Occipital lobe (tissue), 1 donor: ENCODE measurements at regions not wholly inside any gene's neighbourhood (a gene's known extent, or its start where the extent isn't known, plus 50 kb on each side); places are given as distances from the start of the nearest gene placed in this dataset.

Experiments
- DNase-seq: peaks from one replicate; lab custom pipeline; 2025; lab: John Stamatoyannopoulos, UW

DNA sequence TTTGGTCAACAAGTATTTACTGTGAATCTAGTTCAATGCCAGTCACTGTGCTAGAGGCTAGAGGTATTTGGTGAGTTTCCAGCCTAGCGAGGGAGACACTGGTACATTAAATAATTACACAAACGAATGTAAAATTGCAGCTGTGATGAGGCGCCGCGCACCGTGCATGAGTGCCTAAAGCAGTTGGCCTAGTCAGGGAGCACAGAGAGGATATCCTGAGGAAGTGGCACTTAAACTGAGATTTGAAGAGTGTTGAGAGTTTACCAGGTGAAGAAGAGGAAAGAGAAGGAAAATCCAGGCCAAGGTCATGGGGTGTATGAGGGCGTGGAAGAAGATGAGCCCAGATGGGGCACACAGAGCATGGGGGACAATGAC, 157.6 kb upstream of the NDUFV2 start:
- DNase-seq: no peak

DNA sequence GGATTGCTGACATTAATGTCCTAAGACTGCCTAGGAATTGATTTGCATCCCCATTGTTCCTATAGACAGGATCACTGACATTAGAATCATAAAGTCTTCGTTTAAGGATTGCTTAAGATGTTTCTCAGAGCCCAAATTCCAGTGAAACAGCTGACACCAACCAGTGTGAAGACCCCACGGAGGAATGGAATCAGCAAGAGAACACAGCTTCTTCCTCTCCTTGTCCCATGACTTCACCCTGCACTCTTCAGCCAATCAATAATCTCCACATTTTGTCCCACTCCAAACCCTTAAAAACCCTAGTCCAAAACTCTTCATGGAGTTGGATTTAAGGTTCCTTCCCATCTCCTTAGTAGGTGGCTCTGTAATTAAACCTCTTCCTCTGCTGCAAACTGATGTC, 157.0 kb upstream of the NDUFV2 start:
- no peak for DNase-seq

DNA sequence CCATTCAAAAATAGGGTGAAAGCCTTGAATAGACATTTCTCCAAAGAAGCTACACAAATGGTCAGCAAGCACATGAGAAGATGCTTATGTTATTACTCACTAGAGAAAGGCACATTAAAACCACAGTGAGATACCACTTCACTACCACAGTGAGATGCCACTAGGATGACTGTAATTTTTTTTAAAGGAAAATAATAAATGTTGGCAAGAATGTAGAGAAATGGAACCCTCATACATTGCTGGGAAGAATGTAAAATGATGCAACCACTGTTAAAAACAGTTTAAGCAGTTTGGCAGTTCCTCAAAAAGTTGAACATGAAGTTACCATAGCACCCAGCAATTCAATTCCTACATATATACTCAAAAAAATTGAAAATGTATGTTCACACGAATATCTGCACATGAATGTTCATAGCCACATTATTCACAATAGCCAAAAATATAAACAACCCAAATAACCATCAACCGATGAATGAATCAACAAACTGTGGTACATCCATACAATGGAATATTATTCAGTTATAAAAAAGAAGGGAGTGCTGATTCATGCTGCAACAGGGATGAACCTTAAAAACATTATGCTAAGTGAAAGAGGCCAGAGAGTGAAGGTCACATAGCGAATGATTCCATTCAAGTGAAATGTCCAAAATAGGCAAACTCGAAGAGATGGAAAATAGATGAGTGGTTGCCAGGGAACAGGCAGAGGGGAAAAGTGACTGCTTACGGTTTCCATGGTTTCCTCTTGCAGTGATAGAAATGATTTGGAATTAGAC, 156.2 kb upstream of the NDUFV2 start:
- no peak for DNase-seq

DNA sequence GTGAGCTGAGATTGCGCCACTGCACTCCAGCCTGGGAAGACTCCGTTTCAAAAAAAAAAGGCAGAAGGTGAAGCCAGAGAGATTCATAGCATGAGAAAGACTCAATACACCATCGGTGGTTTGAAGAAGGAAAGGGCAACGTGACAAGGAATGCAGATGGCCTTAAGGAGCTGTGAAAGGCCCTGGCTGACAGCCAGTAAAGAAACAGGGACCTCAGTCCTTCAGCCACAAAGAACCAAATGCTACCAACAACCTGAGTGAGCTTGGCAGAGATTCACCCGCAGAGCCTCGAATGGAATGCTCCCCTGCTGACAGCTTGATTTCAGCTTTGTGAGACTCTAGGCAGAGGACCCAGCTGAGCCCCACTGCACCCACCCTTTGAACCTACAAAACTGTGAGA, 154.9 kb upstream of the NDUFV2 start:
- DNase-seq: no peak

DNA sequence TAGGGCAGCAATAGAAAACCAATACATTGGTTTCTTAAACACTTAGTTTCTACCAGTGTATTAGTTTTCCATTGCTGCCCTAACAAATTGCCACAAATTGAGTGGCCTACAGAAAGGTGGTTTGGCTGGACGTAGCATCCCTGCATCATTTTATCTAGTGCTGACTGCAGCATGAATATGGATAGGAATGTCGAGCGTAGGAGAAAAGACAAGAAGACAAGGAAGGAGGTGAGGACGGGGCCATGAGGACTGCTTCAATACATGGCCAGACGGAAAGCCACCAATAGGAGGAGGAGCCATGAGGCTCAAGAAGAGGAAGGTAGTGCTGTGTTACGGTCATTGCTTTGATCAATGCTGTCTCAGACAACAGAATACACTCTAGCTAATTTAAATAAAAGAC, 154.5 kb upstream of the NDUFV2 start:
- no peak for DNase-seq

DNA sequence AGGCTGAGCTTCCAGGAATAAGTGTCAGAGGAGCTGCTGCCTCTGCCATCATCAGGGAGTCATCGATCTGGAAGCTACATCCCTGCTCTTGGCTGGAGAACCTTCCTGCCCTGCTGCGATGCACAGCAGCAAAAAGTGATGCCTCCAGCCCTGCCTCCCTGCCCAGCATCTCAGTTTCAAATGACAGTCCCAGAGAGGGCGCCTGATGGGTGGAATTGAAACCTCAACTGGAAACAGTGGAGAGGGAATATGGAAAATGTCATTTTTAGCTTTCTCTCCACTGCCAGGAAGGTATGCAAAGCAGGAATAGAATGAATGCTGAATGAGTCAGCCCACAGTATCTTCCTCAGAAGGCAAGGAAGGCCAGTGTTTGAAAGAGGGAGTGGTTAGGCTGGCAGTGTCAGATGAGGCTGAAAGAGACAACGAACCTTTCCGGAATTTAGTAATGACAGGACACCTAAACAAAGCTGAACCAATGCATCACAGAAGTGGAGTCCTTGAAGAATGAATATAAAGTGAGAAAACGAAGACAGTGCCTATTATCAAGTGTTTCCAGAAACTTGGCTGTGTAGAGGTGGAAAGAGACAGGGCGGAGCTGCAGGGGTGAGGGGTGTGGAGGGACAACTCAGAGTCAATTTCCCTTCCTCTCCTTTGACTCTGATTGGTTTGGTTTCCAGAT, 153.9 kb upstream of the NDUFV2 start:
- DNase-seq: no peak

DNA sequence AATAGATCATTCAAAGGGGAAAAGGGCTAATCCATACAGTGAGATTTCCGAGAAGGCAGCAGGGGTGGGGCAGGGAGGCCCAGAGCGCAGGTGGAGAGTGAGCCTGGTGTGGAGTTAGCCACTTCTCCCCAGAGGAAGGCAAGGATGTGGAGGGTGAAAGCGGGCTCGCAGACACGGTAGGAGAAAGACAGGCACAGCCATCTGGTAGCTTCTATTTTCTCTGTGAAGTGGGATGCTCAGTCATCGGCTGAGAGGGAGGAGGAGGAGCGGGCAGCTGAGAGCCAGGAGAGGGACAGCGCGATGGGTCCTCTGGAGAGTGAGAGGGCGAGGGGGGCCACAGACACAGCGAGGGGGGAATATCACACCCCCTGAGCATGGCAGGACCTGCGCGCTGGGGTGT, 153.3 kb upstream of the NDUFV2 start:
- peak; percentile 65 for DNase-seq

DNA sequence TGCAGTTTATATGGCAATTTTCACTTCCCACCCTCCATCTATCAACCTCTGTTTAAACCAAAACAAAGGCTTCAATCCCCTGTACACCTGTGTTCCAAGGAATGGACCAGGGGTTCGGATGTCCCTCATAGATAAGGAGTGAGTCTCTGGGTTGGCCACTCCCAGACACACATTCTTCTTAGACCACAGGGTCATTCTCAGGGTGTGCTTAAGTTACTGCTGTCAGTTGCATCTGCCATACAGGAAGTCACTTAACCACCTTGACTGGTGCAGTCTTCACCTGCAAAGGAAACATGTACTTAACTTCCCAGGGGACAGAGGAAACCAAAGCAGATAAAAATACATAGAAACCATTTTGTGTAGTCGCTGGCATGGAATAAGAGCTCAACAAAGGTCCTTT, 151.0 kb upstream of the NDUFV2 start:
- no peak for DNase-seq

DNA sequence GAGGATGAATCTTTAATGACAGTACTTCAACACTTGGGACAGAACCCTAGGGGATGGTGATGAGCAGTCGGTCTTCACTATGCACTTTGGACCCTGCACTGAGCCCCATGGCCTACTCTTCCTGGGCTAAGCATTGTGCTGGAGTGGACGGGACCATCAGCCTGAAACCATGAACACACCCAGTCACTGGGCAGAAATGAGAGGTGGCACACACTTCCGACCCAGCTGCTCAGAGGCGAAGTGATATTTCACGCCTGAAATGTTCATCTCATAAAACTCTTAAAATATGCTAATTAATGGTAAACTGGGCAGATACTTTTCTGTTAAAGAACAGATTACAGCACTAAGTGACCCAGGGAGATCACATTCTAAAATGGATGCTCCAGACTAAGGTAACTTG, 150.3 kb upstream of the NDUFV2 start:
- no peak for DNase-seq

DNA sequence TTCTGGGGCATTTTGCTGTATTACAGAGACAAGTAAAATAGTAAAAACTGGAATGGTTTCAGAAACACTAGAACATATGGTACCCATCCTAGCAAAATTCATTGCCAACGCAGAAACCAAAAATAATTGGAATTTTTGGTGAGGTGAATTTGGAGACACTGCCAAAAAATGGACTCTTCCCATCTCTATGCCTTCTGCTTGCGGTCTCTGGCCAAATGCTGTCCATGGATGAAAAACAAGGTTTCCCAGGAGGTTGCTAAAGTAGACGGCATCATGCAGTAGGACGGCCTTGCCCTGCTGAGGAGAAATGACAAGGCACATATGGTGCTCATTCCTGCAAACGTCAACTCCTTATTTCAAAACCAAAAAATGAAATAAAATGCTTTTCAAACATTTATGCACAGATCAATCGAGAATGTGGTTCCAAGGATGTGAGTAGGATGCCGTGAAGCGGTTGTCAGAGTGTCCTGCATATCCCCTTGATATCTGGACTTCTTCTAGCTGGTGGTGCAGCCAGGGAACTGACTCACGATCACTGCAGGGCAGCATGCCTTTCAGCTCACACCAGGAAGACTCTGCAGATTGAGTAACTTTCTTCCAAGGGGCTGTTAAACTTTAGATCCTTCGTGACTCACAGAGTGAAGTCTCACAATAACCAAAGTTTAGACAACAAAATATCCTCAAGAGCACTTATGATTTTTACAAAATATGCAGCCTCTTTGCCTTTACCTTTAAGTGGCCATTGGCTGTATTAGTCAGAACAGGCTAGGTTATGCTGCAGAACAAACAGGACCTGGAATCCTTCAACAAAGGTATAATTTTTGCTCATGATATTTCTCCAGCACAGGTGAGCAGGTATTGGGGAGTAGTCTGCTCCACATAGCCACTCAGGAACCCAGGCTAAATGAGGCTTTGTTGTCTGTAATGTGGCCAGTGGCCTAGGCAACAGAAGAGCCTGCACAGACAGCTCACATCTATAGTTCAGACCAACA, 149.4 kb upstream of the NDUFV2 start:
- no peak for DNase-seq

DNA sequence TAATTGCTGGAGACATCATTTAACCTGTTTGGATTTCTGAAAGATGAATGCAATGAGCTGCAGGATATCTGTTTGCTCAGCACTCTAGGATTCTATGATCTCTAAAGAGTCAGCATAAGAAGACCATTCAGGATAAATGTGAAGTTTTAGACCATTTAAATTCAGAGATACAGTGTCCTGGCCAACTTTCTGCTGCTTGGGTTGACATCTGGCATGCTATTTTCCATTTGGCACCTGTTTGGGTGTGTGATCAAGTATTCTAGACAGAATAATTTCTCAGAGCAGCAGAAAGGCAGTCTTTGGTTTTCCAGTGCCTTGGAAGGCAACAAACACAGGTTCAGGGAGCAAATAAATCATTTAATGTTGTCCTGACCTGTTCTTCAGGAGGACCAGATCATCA, 144.8 kb upstream of the NDUFV2 start:
- DNase-seq: no peak

DNA sequence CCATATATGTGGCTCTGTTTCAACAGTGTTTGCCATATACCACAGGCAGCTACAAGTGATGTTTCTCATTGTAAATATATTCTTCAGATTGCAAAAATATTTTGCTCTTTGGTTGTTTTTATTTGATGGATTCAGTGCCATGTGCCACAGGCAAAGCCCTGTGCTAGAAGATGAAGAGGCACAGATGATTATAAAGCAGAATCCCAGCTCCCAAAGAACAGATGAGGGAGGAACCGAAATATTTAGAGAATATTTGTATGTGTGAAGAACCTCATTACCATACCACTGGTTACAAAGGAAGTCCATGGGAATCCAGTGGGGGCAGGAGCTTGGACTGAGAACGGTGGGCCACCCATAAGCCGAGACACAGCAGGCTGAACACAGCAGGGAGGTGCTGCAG, 143.8 kb upstream of the NDUFV2 start:
- DNase-seq: no peak

DNA sequence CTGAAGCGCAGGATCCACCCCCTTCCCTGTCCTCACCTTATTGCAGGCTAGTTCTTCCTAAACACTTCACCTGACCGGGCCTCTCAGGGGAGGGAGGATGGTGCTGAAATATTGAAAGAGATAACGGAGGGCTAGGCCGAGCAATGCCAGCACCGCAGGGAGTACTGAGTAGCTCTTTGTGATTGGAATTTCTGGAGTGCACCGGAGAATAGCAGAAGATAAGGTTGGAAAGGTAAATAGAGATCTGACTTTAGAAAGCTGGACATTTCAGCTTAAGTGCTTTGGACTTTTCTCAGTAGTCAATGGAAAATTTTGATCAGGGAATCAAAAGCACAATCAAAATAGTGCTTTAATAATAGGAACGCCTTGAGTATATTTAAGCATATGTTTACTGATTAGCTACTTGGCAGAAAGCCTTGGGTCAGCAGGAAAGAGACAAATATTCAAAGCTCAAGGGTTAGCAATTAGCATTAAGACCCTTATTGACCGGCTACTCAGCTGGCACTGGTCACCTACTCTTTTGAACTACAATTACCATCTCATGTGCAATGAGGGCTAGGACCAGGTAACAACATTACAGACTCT, 142.9 kb upstream of the NDUFV2 start:
- DNase-seq: no peak

DNA sequence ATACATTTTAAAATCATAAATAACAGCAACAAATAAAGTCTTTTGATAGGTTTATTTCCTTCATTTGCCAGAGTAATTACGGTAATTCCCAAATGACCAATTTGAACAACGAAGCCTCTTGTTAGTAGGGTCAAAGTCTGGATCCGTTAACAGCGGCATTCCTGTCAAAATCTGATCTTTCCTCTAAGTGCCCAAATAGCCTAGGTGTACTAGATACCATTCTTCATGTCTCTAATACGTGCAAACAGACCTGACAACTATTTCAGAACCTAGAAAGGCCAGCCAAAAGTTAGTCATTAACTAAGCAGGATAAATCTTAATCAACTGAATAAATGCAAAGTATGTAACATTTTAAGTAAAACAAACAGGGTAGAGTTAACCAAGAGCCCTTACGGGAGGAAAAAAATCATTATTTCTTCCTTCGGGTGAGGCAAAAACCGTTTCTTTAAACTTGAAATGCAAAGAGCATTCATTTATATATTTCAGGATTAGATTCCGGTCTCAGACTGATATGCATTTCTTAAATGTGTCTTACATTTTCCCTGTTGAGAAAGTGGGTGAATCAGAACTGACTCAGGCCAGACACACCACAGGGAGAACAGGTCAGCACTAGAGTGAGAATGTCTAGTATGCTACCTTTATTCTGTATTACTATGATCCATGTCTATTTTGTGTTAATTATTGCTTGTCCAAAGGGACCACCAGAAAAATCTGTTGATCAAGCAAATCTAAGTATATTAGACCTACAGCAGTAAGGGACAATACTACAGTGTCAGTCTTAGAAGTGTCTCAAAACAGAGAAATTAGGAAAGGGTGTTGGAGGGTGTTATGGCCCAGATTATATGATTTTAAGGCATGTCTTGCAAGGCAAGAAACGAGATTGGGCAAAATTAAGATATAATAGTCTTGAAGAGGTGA, 141.5 kb upstream of the NDUFV2 start:
- no peak for DNase-seq

DNA sequence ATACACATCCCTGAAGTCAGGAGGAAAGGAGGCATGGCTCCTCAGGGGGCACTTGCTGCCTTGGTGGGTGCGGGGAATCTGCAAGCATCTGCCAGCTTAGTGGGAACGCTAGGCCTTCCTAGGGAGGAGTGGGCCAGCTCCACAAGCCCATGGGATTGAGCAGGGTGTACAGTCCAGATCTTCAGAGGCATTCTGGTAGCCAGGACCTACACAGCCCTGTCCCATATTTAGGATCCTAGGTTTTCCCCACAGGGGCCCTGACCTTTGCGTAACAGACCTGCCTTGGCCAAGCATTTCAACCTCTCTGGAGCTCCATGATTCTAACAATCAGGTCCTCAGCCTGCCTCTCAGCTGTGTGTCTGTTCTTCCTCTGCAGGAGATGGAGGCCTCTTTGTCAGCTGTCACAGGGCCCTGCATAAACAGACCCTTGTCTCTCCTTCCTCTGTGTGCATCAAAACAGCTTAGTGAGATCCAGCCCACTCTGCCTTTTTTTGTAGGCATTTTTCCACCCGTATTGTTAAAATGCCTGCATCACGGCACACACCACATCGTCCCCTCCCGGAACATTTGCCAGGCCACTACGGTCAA, 140.2 kb upstream of the NDUFV2 start:
- DNase-seq: no peak

DNA sequence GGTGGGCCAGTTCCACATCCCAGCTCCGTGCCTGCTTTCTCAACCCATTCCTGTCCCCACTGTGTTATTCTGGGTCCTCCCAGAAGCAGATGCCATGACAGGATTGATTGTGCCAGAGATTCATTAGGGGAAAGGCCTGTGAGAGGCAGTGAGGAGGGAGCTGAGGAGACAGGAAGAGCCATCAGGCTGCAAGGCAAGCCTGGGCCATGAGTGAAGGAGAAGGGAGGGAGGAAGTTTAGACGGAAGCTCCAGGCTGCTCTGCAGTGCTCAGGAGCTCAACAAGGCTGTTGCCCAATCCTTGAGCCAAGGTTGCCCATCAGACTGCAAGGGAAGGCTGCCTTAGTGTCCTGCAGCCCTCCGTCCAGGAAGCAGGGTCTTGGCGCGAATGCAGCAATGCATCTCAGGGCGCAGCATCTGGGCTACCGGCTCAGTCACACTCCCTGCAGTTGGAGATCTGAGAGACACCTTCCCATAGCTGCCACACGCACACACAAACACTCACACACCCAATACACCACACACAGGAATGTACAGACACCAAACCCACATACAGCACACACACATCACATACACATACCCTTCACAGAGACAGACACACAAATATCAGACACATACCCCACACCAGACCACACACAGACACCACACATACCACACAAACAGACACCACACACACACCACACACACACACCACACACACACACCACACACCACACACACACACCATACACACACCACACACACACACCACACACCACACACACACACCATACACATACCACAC, 139.5 kb upstream of the NDUFV2 start:
- DNase-seq: no peak

DNA sequence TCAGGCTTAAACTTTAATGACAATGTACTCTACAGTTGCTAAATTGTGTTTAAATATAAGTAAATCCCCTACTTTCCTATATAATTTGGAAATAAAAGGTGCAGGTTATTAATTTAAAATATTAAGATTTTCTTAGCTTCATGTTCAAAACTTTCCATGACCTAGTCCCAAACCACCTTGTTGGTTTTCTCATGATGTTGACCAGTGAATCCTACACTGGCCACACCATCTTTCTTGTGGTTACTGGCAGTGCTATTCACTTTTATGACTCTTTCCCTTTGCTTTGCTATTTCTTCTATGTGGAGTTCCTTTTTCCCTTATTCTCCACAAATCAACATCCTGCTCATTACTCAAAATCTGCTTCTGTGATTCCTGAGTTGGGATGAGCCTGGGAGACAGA, 138.6 kb upstream of the NDUFV2 start:
- no peak for DNase-seq

DNA sequence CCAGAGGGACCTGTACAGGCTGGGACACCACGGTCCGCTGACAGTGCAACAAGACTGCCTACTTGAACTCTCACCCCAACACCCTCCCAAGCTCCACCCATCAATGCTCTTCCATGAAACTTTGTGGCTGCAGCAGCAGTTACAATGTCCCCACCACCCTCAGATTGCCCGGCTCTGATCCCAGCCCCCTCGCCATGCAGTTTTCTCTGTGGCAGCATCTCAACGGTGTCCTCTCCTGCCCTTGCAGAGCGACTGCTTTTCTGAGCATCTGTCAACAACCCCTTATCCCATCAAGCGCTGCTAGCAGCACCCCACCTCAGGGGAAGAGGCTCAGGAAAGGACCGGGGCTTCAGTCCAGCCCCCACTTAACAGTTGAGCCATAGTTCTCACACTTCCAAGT, 137.1 kb upstream of the NDUFV2 start:
- no peak for DNase-seq

DNA sequence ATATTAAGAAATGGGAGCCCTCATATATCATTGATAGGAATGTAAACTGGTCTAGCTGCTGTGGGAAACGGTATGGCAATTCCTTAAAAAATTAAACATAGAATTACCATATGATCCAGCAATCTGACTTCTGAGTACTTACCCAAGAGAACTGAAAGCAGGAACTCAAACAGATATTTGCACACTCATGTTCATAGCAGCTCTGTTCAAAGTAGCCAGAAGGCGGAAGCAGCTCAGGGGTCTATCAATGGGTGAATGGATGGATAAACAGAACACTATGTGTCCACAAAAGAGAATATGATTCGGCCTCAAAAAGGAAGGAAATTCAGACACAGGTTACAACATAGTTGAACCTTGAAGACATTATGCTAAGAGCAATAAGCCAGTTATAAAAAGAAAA, 135.7 kb upstream of the NDUFV2 start:
- no peak for DNase-seq

DNA sequence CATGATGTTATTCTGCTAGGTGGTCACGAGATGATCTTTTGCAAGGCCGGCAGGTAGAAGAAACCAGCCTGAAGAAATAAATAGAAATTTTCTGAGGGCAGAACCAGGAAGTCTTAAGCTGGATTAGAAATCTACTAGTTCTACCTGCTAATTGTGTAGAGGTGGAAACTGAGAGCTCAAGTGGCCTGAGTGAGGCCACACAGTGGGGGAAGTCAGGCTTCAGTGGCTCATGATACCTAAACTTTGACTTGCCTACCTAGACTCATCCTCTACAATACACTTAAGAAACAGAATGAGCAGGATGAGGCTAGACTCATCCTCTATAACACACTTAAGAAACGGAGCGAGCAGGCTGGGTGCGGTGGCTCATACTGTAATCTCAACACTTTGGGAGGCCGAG, 134.9 kb upstream of the NDUFV2 start:
- no peak for DNase-seq
